Stimulated activated naive CD8-positive, alpha-beta T cell treated with anti-CD3 and anti-CD28 coated beads, Interleukin-15, Interleukin-2, amounts not matched to agents 100 ng/mL and 50 ng/mL, for 24 hours (primary cell): ENCODE measurements at regions not wholly inside any gene's neighbourhood (a gene's known extent, or its start where the extent isn't known, plus 50 kb on each side); places are given as distances from the start of the nearest gene placed in this dataset.

ENCODE experiments used
- H3K27ac Mint-ChIP-seq: one replicate; pipeline ENCODE4 v1.8.0; 2021; ENCODE audit warnings: mild to moderate bottlenecking, mixed read lengths
- H3K27me3 Mint-ChIP-seq: one replicate; pipeline ENCODE4 v1.8.0; 2021; ENCODE audit warnings: mixed read lengths
- H3K36me3 Mint-ChIP-seq: one replicate; pipeline ENCODE4 v1.8.0; 2021; ENCODE audit warnings: low read depth, mixed read lengths
- H3K4me1 Mint-ChIP-seq: one replicate; pipeline ENCODE4 v1.8.0; 2021; ENCODE audit warnings: low read depth, mixed read lengths
- H3K4me3 Mint-ChIP-seq: one replicate; pipeline ENCODE4 v1.8.0; 2021; ENCODE audit warnings: mild to moderate bottlenecking, mixed read lengths
- H3K9me3 Mint-ChIP-seq: one replicate; pipeline ENCODE4 v1.8.0; 2021; ENCODE audit warnings: mixed read lengths

GRCh38 chr19:13600802-13601201 lies 94.5 kb upstream of the CACNA1A start:
- peaks cover 6% of the 10 kb centered on the region for H3K27me3 Mint-ChIP-seq
- H3K27ac Mint-ChIP-seq, result no peak overlapping the region
- no peaks in the 10 kb centered on the region for H3K4me1 Mint-ChIP-seq
- no peaks in the 10 kb centered on the region for H3K36me3 Mint-ChIP-seq
- no peak overlapping the region for H3K4me3 Mint-ChIP-seq
- no peaks in the 10 kb centered on the region for H3K9me3 Mint-ChIP-seq

- peaks cover 6% of the 10 kb centered on the region for H3K27me3 Mint-ChIP-seq
- no peaks in the 10 kb centered on the region for H3K4me1 Mint-ChIP-seq
- no peaks in the 10 kb centered on the region for H3K36me3 Mint-ChIP-seq
- no peak overlapping the region for H3K27ac Mint-ChIP-seq
- no peaks in the 10 kb centered on the region for H3K9me3 Mint-ChIP-seq
- no peak overlapping the region for H3K4me3 Mint-ChIP-seq
Measured at GRCh38 chr19:13600091-13600490, 93.8 kb upstream of the CACNA1A start.

- H3K9me3 Mint-ChIP-seq, result no peaks in the 10 kb centered on the region
- H3K27me3 Mint-ChIP-seq, result peaks cover 6% of the 10 kb centered on the region
- no peaks in the 10 kb centered on the region for H3K4me1 Mint-ChIP-seq
- H3K27ac Mint-ChIP-seq, result no peak overlapping the region
- H3K4me3 Mint-ChIP-seq, result no peak overlapping the region
- H3K36me3 Mint-ChIP-seq, result no peaks in the 10 kb centered on the region
Measured at GRCh38 chr19:13599681-13600080, 93.4 kb upstream of the CACNA1A start.

GRCh38 chr19:13598098-13598497 lies 91.8 kb upstream of the CACNA1A start:
- Mint-ChIP-seq H3K27ac (no peak overlapping the region), H3K36me3 (no peaks in the 10 kb centered on the region), H3K27me3 (peaks cover 19% of the 10 kb centered on the region), H3K4me1 (no peaks in the 10 kb centered on the region), H3K4me3 (no peak overlapping the region), H3K9me3 (no peaks in the 10 kb centered on the region)

GRCh38 chr19:13597640-13598039 lies 91.4 kb upstream of the CACNA1A start:
- Mint-ChIP-seq H3K27me3 (peaks cover 21% of the 10 kb centered on the region), H3K4me1 (no peaks in the 10 kb centered on the region), H3K27ac (no peak overlapping the region), H3K36me3 (no peaks in the 10 kb centered on the region), H3K4me3 (no peak overlapping the region), H3K9me3 (no peaks in the 10 kb centered on the region)

GRCh38 chr19:13588957-13589833 lies 82.9 kb upstream of the CACNA1A start:
- H3K9me3 Mint-ChIP-seq, result no peaks in the 10 kb centered on the region
- H3K4me3 Mint-ChIP-seq, result no peak overlapping the region
- no peak overlapping the region for H3K27ac Mint-ChIP-seq
- no peaks in the 10 kb centered on the region for H3K4me1 Mint-ChIP-seq
- H3K27me3 Mint-ChIP-seq, result peaks cover 10% of the 10 kb centered on the region
- H3K36me3 Mint-ChIP-seq, result no peaks in the 10 kb centered on the region

- H3K4me3 Mint-ChIP-seq, result no peak overlapping the region
- no peak overlapping the region for H3K27ac Mint-ChIP-seq
- no peaks in the 10 kb centered on the region for H3K36me3 Mint-ChIP-seq
- no peaks in the 10 kb centered on the region for H3K4me1 Mint-ChIP-seq
- H3K9me3 Mint-ChIP-seq, result no peaks in the 10 kb centered on the region
- no peaks in the 10 kb centered on the region for H3K27me3 Mint-ChIP-seq
Measured at GRCh38 chr19:13585512-13585911, 79.2 kb upstream of the CACNA1A start.

- Mint-ChIP-seq H3K36me3 (no peaks in the 10 kb centered on the region), H3K27ac (no peak overlapping the region), H3K27me3 (no peaks in the 10 kb centered on the region), H3K4me1 (no peaks in the 10 kb centered on the region), H3K9me3 (peaks cover 4% of the 10 kb centered on the region), H3K4me3 (no peak overlapping the region)
Measured at GRCh38 chr19:13583753-13584152, 77.5 kb upstream of the CACNA1A start.

GRCh38 chr19:13583114-13583513 lies 76.8 kb upstream of the CACNA1A start:
- no peak overlapping the region for H3K27ac Mint-ChIP-seq
- peaks cover 4% of the 10 kb centered on the region for H3K9me3 Mint-ChIP-seq
- H3K4me3 Mint-ChIP-seq, result no peak overlapping the region
- H3K4me1 Mint-ChIP-seq, result no peaks in the 10 kb centered on the region
- H3K36me3 Mint-ChIP-seq, result no peaks in the 10 kb centered on the region
- peaks cover 4% of the 10 kb centered on the region for H3K27me3 Mint-ChIP-seq

GRCh38 chr19:13581576-13581975 lies 75.3 kb upstream of the CACNA1A start:
- no peaks in the 10 kb centered on the region for H3K36me3 Mint-ChIP-seq
- peaks cover 14% of the 10 kb centered on the region for H3K27me3 Mint-ChIP-seq
- peaks cover 9% of the 10 kb centered on the region for H3K9me3 Mint-ChIP-seq
- H3K4me3 Mint-ChIP-seq, result no peak overlapping the region
- no peaks in the 10 kb centered on the region for H3K4me1 Mint-ChIP-seq
- no peak overlapping the region for H3K27ac Mint-ChIP-seq

- Mint-ChIP-seq H3K36me3 (no peaks in the 10 kb centered on the region), H3K4me3 (no peak overlapping the region), H3K4me1 (no peaks in the 10 kb centered on the region), H3K27me3 (peaks cover 14% of the 10 kb centered on the region), H3K9me3 (peaks cover 14% of the 10 kb centered on the region), H3K27ac (no peak overlapping the region)
Measured at GRCh38 chr19:13579388-13580060, 73.2 kb upstream of the CACNA1A start.

- H3K36me3 Mint-ChIP-seq, result no peaks in the 10 kb centered on the region
- H3K4me3 Mint-ChIP-seq, result no peak overlapping the region
- H3K9me3 Mint-ChIP-seq, result peaks cover 14% of the 10 kb centered on the region
- H3K4me1 Mint-ChIP-seq, result no peaks in the 10 kb centered on the region
- no peak overlapping the region for H3K27ac Mint-ChIP-seq
- H3K27me3 Mint-ChIP-seq, result peaks cover 20% of the 10 kb centered on the region
Measured at GRCh38 chr19:13576726-13577125, 70.4 kb upstream of the CACNA1A start.

GRCh38 chr19:13574933-13575332 lies 68.7 kb upstream of the CACNA1A start:
- Mint-ChIP-seq H3K27me3 (peaks cover 27% of the 10 kb centered on the region), H3K9me3 (peaks cover 14% of the 10 kb centered on the region), H3K4me1 (no peaks in the 10 kb centered on the region), H3K4me3 (no peak overlapping the region), H3K36me3 (no peaks in the 10 kb centered on the region), H3K27ac (no peak overlapping the region)

- H3K27ac Mint-ChIP-seq, result no peak overlapping the region
Measured at GRCh38 chr19:13573056-13573667, 66.9 kb upstream of the CACNA1A start.

GRCh38 chr19:13561461-13561860 lies 55.2 kb upstream of the CACNA1A start:
- Mint-ChIP-seq H3K4me1 (no peaks in the 10 kb centered on the region), H3K4me3 (no peak overlapping the region), H3K27ac (no peak overlapping the region)

More at GRCh38 chr19:13573056-13573667, 66.9 kb upstream of the CACNA1A start:
- Mint-ChIP-seq H3K4me1 (no peaks in the 10 kb centered on the region), H3K27me3 (peaks cover 23% of the 10 kb centered on the region), H3K9me3 (peaks cover 10% of the 10 kb centered on the region), H3K36me3 (no peaks in the 10 kb centered on the region), H3K4me3 (no peak overlapping the region)

More at GRCh38 chr19:13561461-13561860, 55.2 kb upstream of the CACNA1A start:
- H3K27me3 Mint-ChIP-seq, result peaks cover 14% of the 10 kb centered on the region
- no peaks in the 10 kb centered on the region for H3K36me3 Mint-ChIP-seq
- H3K9me3 Mint-ChIP-seq, result peaks cover 3% of the 10 kb centered on the region
